HCT116 (cell line): ENCODE measurements at regions not wholly inside any gene's neighbourhood (a gene's known extent, or its start where the extent isn't known, plus 50 kb on each side); places are given as distances from the start of the nearest gene placed in this dataset.

Experiments used
- ATAC-seq: fragments of 200-7000 bp; cut with Tn5 transposase; 2 replicates; pipeline ENCODE4 v1.9.1; 2020; ENCODE audit warnings: mild to moderate bottlenecking, moderate library complexity
- BruUV-seq: library from RNA; stranded (reverse); fragments of 400-500 nt; replicated peaks from 2 replicates; lab custom pipeline; 2021; lab: Mats Ljungman, UMichigan
- CTCF ChIA-PET: fragments of 300-600 bp; sonication (Branson Sonifier 250); formaldehyde crosslinking; loops from one replicate; lab custom pipeline; 2021; ENCODE audit warnings: antibody characterized with exemption; lab: Charles Lee
- POLR2A ChIA-PET: fragments of 300-600, 350-600 bp; sonication (Branson Sonifier 250); formaldehyde crosslinking; loops from one replicate; lab custom pipeline; 2021; ENCODE audit warnings: antibody characterized with exemption; lab: Charles Lee
- RAD21 ChIA-PET, 2 experiments: fragments of 300-600 bp; sonication (Branson Sonifier 250); formaldehyde crosslinking; loops; one replicate each; lab custom pipeline; 2023; ENCODE audit warnings: low total read pairs in 2 of 2; ENCODE audit not compliant: uncharacterized antibody in 2 of 2, unreplicated experiment in 2 of 2, low non-redundant PET in 1 of 2; lab: Charles Lee
- DNase-seq: peaks from one replicate; pipeline ENCODE4 v3.0.0-alpha.2; 2010; ENCODE audit warnings: low read depth, low spot score
- H2AFZ ChIP-seq: fragments of 200-600 bp; shearing (Covaris generic), sonication (generic); 2 replicates; pipeline ENCODE4 v1.6.1; 2017; ENCODE audit warnings: low read depth, mixed run types, mixed read lengths, antibody characterized with exemption, low read length; ENCODE audit not compliant: poor library complexity, severe bottlenecking
- H3K27ac ChIP-seq: 2 replicates; pipeline ENCODE4 v1.5.1; 2012; ENCODE audit warnings: low read depth, low read length
- H3K27me3 ChIP-seq: fragments of 200-600 bp; sonication (generic); 2 replicates; pipeline ENCODE4 v1.6.1; 2016; ENCODE audit warnings: mixed run types, low read length, mixed read lengths; ENCODE audit not compliant: insufficient read depth
- H3K36me3 ChIP-seq, 2 experiments: fragments of 200-500 bp in 1 of 2; fragments of 200-600 bp in 1 of 2; sonication (Bioruptor generic) in 1 of 2; sonication (generic) in 1 of 2; 2 replicates each; pipeline versions ENCODE4 v1.5.1 to v1.6.1; 2014 to 2016; ENCODE audit warnings: low read length in 2 of 2, inconsistent platforms in 1 of 2, mixed read lengths in 1 of 2, mixed run types in 1 of 2; ENCODE audit not compliant: insufficient read depth in 2 of 2, control insufficient read depth in 1 of 2
- H3K4me1 ChIP-seq, 2 experiments: fragments of 200-600 bp in 1 of 2; sonication (generic) in 1 of 2; 2 replicates each; pipeline versions ENCODE4 v1.5.1 to v1.6.1; 2012 to 2017; ENCODE audit warnings: low read length in 2 of 2, inconsistent platforms in 1 of 2, mild to moderate bottlenecking in 1 of 2, mixed read lengths in 1 of 2, mixed run types in 1 of 2, moderate library complexity in 1 of 2; ENCODE audit not compliant: insufficient read depth in 2 of 2, control insufficient read depth in 1 of 2
- H3K4me2 ChIP-seq: fragments of 200-600 bp; sonication (generic); 2 replicates; pipeline ENCODE4 v1.6.1; 2017; ENCODE audit warnings: mixed run types, low read length, mixed read lengths
- H3K4me3 ChIP-seq, 2 experiments: fragments of 200-600 bp in 1 of 2; sonication (generic) in 1 of 2; replicated peaks in 1 of 2; 2 replicates each; pipeline ENCODE4 v1.5.1; 2011 to 2016; ENCODE audit warnings: low read length in 2 of 2, control low read depth in 1 of 2, low read depth in 1 of 2, mild to moderate bottlenecking in 1 of 2, mixed read lengths in 1 of 2, mixed run types in 1 of 2
- H3K79me2 ChIP-seq: fragments of 200-600 bp; sonication (generic); 2 replicates; pipeline ENCODE4 v1.6.1; 2017; ENCODE audit warnings: mild to moderate bottlenecking, mixed run types, low read length, moderate library complexity, mixed read lengths; ENCODE audit not compliant: insufficient read depth
- H3K9ac ChIP-seq: fragments of 200-600 bp; sonication (generic); 2 replicates; pipeline ENCODE4 v1.6.1; 2016; ENCODE audit warnings: low read length, mixed read lengths
- H3K9me2 ChIP-seq: fragments of 200-600 bp; sonication (generic), shearing (Covaris generic); 2 replicates; pipeline ENCODE4 v1.6.1; 2017; ENCODE audit warnings: mixed run types, mild to moderate bottlenecking, moderate library complexity; ENCODE audit not compliant: insufficient read depth
- H3K9me3 ChIP-seq, 2 experiments: fragments of 200-500 bp in 1 of 2; fragments of 200-600 bp in 1 of 2; sonication (Bioruptor generic) in 1 of 2; sonication (generic) in 1 of 2; 2 replicates each; pipeline ENCODE4 v1.6.1; 2014 to 2017; ENCODE audit warnings: low read length in 2 of 2, mixed read lengths in 2 of 2, inconsistent platforms in 1 of 2, low read depth in 1 of 2, mild to moderate bottlenecking in 1 of 2, mixed run types in 1 of 2, moderate library complexity in 1 of 2; ENCODE audit not compliant: control insufficient read depth in 1 of 2, insufficient read depth in 1 of 2
- H4K20me1 ChIP-seq: fragments of 200-600 bp; sonication (generic), shearing (Covaris generic); 2 replicates; pipeline ENCODE4 v1.6.1; 2017; ENCODE audit warnings: mixed run types, mild to moderate bottlenecking, moderate library complexity; ENCODE audit not compliant: insufficient read depth
- CBX3 ChIP-seq: IDR thresholded peaks from 2 replicates; pipeline ENCODE4 v1.6.1; 2012; ENCODE audit warnings: low read depth
- CEBPB ChIP-seq: IDR thresholded peaks from 2 replicates; pipeline ENCODE4 v1.6.1; 2012; ENCODE audit warnings: low read depth
- CTCF ChIP-seq, 3 experiments: fragments of 200-600 bp in 1 of 3; sonication (generic) in 1 of 3; IDR thresholded peaks in 2 of 3; conservative IDR thresholded peaks in 1 of 3; 2 replicates each; pipeline ENCODE4 v1.5.1; 2012 to 2017; ENCODE audit warnings: low read depth in 2 of 3, low read length in 2 of 3, antibody characterized with exemption in 1 of 3, borderline replicate concordance in 1 of 3, control low read depth in 1 of 3, mild to moderate bottlenecking in 1 of 3, mixed read lengths in 1 of 3, mixed run types in 1 of 3, moderate library complexity in 1 of 3; ENCODE audit not compliant: insufficient read depth in 1 of 3
- ELF1 ChIP-seq: IDR thresholded peaks from 2 replicates; pipeline ENCODE4 v1.6.1; 2012; ENCODE audit warnings: low read depth, borderline replicate concordance
- EZH2phosphoT487 ChIP-seq: fragments of 200-600 bp; IDR thresholded peaks from 2 replicates; pipeline ENCODE4 v1.6.1; 2018; ENCODE audit warnings: antibody characterized with exemption, borderline replicate concordance
- FOSL1 ChIP-seq: IDR thresholded peaks from 2 replicates; pipeline ENCODE4 v1.6.1; 2012; ENCODE audit warnings: low read depth
- JUND ChIP-seq: IDR thresholded peaks from 2 replicates; pipeline ENCODE4 v1.6.1; 2012
- MAX ChIP-seq: IDR thresholded peaks from 2 replicates; pipeline ENCODE4 v1.6.1; 2012
- POLR2A ChIP-seq: IDR thresholded peaks from 2 replicates; pipeline ENCODE4 v1.7.0; 2011; ENCODE audit warnings: borderline replicate concordance; ENCODE audit not compliant: insufficient read depth, insufficient read length; ENCODE audit errors: extremely low read depth
- POLR2AphosphoS5 ChIP-seq: IDR thresholded peaks from 2 replicates; pipeline ENCODE4 v1.6.1; 2011; ENCODE audit warnings: mild to moderate bottlenecking, low read depth, low read length, moderate library complexity
- RAD21 ChIP-seq: IDR thresholded peaks from 2 replicates; pipeline ENCODE4 v1.6.1; 2012; ENCODE audit warnings: low read depth, mild to moderate bottlenecking
- REST ChIP-seq: IDR thresholded peaks from 2 replicates; pipeline ENCODE4 v1.6.1; 2012; ENCODE audit warnings: low read depth
- SP1 ChIP-seq: IDR thresholded peaks from 2 replicates; pipeline ENCODE4 v1.6.1; 2012; ENCODE audit warnings: low read depth
- SRF ChIP-seq: IDR thresholded peaks from 2 replicates; pipeline ENCODE4 v1.6.1; 2012; ENCODE audit warnings: low read depth
- TCF7L2 ChIP-seq: IDR thresholded peaks from 2 replicates; pipeline ENCODE4 v1.7.0; 2011; ENCODE audit warnings: borderline replicate concordance, inconsistent platforms; ENCODE audit not compliant: insufficient read depth, insufficient read length; ENCODE audit errors: extremely low read depth
- ZBTB33 ChIP-seq: IDR thresholded peaks from 2 replicates; pipeline ENCODE4 v1.6.1; 2011; ENCODE audit warnings: mild to moderate bottlenecking, low read length, moderate library complexity; ENCODE audit not compliant: insufficient replicate concordance; ENCODE audit errors: extremely low read depth
- ZFX ChIP-seq: fragments of 450-650 bp; IDR thresholded peaks from 2 replicates; pipeline ENCODE4 v1.6.1; 2017
- ZNF274 ChIP-seq: fragments of 200-500 bp; sonication (Bioruptor generic); IDR thresholded peaks from 2 replicates; pipeline ENCODE4 v1.6.1; 2014; ENCODE audit warnings: mild to moderate bottlenecking, low read depth, low read length, inconsistent platforms
- intact Hi-C: fragments of 100-400 bp; cut with micrococcal nuclease; formaldehyde crosslinking; loops from 2 replicates; pipeline ENCODE4 v1.10.0; 2022

GRCh38 chr7:19973581-19973980 is 200.2 kb upstream of the TMEM196 start:
- no peak overlapping the region for H3K27ac ChIP-seq
- H3K4me2 ChIP-seq = no peak overlapping the region
- no peaks in the 10 kb centered on the region for H3K36me3 ChIP-seq
- no peak for DNase-seq
- H3K27me3 ChIP-seq = no peaks in the 10 kb centered on the region
- intact Hi-C loops = loop anchor here (10.0 kb wide), 1 partner anchor 219 kb away; no protein-coding TSS in a partner anchor
- H3K4me1 ChIP-seq = peaks cover 15 to 28% of the 10 kb centered on the region in 2 experiments
- no peaks in the 10 kb centered on the region for H3K79me2 ChIP-seq
- TF ChIP-seq TCF7L2 = no peak
- TF ChIP-seq SP1 = no peak
- no peak for TF ChIP-seq RAD21
- no peak for TF ChIP-seq ZNF274
- TF ChIP-seq REST = no peak
- TF ChIP-seq ZFX = no peak
- no peak for TF ChIP-seq ELF1
- TF ChIP-seq JUND = no peak
- no peak for TF ChIP-seq EZH2phosphoT487
- TF ChIP-seq CEBPB = no peak
- no peak for TF ChIP-seq FOSL1
- no peak for TF ChIP-seq MAX
- no peak for TF ChIP-seq SRF
- TF ChIP-seq POLR2A = no peak
- no peak for TF ChIP-seq CTCF (IDR thresholded peaks at IDR 0.05 in 2 of 3, conservative IDR thresholded peaks at IDR 0.05 in 1 of 3; ENCODE audit: borderline replicate concordance in 1 of 3, insufficient read depth in 1 of 3, low read depth in 2 of 3, low read length in 2 of 3)
- no peak for TF ChIP-seq ZBTB33
- TF ChIP-seq POLR2AphosphoS5 = no peak
- no peak for TF ChIP-seq CBX3
- TF ChIP-seq, all 23 proteins: peak for 0
- no peak overlapping the region for H3K9ac ChIP-seq
- H2AFZ ChIP-seq = no peak overlapping the region
- H3K9me3 ChIP-seq = no peaks in the 10 kb centered on the region
- ChIA-PET CTCF (interaction anchor here (1.0 kb wide), 1 partner anchor 10 kb away, joined by 3 read pairs; no protein-coding TSS in a partner anchor), RAD21 (no interaction called here), POLR2A (no interaction called here)
- ATAC-seq = no peak
- H3K9me2 ChIP-seq = no peaks in the 10 kb centered on the region
- BruUV-seq = no TSS peak
- no peaks in the 10 kb centered on the region for H4K20me1 ChIP-seq
- H3K4me3 ChIP-seq = no peak overlapping the region
